Fibroblast of lung (primary cell): ENCODE measurements at regions not wholly inside any gene's neighbourhood (a gene's known extent, or its start where the extent isn't known, plus 50 kb on each side); places are given as distances from the start of the nearest gene placed in this dataset.
"Not testable (repeated sequence)": the region's sequence is repeated elsewhere in the genome, so short reads cannot be mapped to it uniquely, and the experiment has no call there.

Experiments
- DNase-seq, 2 donors: peaks; one replicate each; pipeline versions ENCODE4 v3.0.0 to v3.0.0-alpha.2; 2010; ENCODE audit warnings: low read depth in 2 of 2
- H2AFZ ChIP-seq: 2 replicates; pipeline ENCODE4 v1.5.1; 2012; ENCODE audit warnings: low read length, control low read depth, inconsistent platforms
- H3K27ac ChIP-seq: 2 replicates; pipeline ENCODE4 v1.5.1; 2011; ENCODE audit warnings: low read length, control low read depth; ENCODE audit not compliant: insufficient read depth
- H3K27me3 ChIP-seq: 2 replicates; pipeline ENCODE4 v1.5.1; 2011; ENCODE audit warnings: mild to moderate bottlenecking, low read length; ENCODE audit not compliant: control insufficient read depth, insufficient read depth
- H3K36me3 ChIP-seq: 2 replicates; pipeline ENCODE4 v1.5.1; 2011; ENCODE audit warnings: low read length; ENCODE audit not compliant: control insufficient read depth, insufficient read depth
- H3K4me1 ChIP-seq: 2 replicates; pipeline ENCODE4 v1.5.1; 2011; ENCODE audit warnings: low read length; ENCODE audit not compliant: control insufficient read depth, insufficient read depth; ENCODE audit errors: extremely low read depth
- H3K4me2 ChIP-seq: 2 replicates; pipeline ENCODE4 v1.5.1; 2011; ENCODE audit warnings: low read length, control low read depth; ENCODE audit not compliant: insufficient read depth; ENCODE audit errors: extremely low read depth
- H3K4me3 ChIP-seq, 4 experiments: fragments of 200-600 bp in 1 of 4; sonication (generic) in 1 of 4; replicated peaks in 1 of 4; 2 replicates each; pipeline ENCODE4 v1.5.1; 2011 to 2016; ENCODE audit warnings: low read length in 4 of 4, low read depth in 3 of 4, mild to moderate bottlenecking in 3 of 4, control low read depth in 2 of 4, inconsistent platforms in 1 of 4, mixed read lengths in 1 of 4; ENCODE audit not compliant: insufficient read depth in 1 of 4; ENCODE audit errors: control extremely low read depth in 1 of 4
- H3K79me2 ChIP-seq: 2 replicates; pipeline ENCODE4 v1.5.1; 2012; ENCODE audit warnings: mild to moderate bottlenecking, low read length, inconsistent platforms; ENCODE audit not compliant: control insufficient read depth, insufficient read depth
- H3K9ac ChIP-seq: 2 replicates; pipeline ENCODE4 v1.5.1; 2011; ENCODE audit warnings: mild to moderate bottlenecking, low read length, control low read depth; ENCODE audit not compliant: insufficient read depth
- H3K9me3 ChIP-seq: 2 replicates; pipeline ENCODE4 v1.5.1; 2012; ENCODE audit warnings: low read depth, low read length; ENCODE audit not compliant: control insufficient read depth, insufficient read depth
- H4K20me1 ChIP-seq: 2 replicates; pipeline ENCODE4 v1.5.1; 2011; ENCODE audit warnings: low read length; ENCODE audit not compliant: control insufficient read depth, insufficient read depth; ENCODE audit errors: extremely low read depth
- CTCF ChIP-seq, 2 donors: IDR thresholded peaks in 1 of 2; conservative IDR thresholded peaks in 1 of 2; 1 replicate in 1 of 2; 2 replicates in 1 of 2; pipeline ENCODE4 v1.5.1; 2011 to 2012; ENCODE audit warnings: low read length in 2 of 2, control low read depth in 1 of 2, inconsistent platforms in 1 of 2, low read depth in 1 of 2, mild to moderate bottlenecking in 1 of 2
- EZH2 ChIP-seq: IDR thresholded peaks from 2 replicates; pipeline ENCODE4 v1.5.1; 2012; ENCODE audit warnings: low read length, control low read depth, mild to moderate bottlenecking; ENCODE audit errors: missing control alignments

GRCh38 chr7:149654588-149654987 lies 118.8 kb downstream of the ZNF467 start:
- Histone ChIP-seq H2AFZ (no peak overlapping the region), H3K9ac (no peak overlapping the region), H3K27ac (no peak overlapping the region), H3K9me3 (no peaks in the 10 kb centered on the region), H3K4me3 (no peak overlapping the region), H4K20me1 (no peaks in the 10 kb centered on the region), H3K79me2 (no peaks in the 10 kb centered on the region), H3K27me3 (no peaks in the 10 kb centered on the region), H3K36me3 (no peaks in the 10 kb centered on the region), H3K4me2 (no peak overlapping the region), H3K4me1 (no peaks in the 10 kb centered on the region)
- DNase-seq: no peak
- no peak for TF ChIP-seq CTCF (conservative IDR thresholded peaks at IDR 0.05 in 1 of 2, IDR thresholded peaks at IDR 0.05 in 1 of 2; ENCODE audit: low read depth in 1 of 2, low read length in 2 of 2)

GRCh38 chr7:149650190-149650589 lies 123.2 kb downstream of the ZNF467 start:
- DNase-seq, H2AFZ ChIP-seq, H3K27ac ChIP-seq, H3K4me2 ChIP-seq, H3K27me3 ChIP-seq, H4K20me1 ChIP-seq, H3K9ac ChIP-seq, H3K4me3 ChIP-seq, H3K79me2 ChIP-seq, H3K36me3 ChIP-seq, H3K4me1 ChIP-seq, H3K9me3 ChIP-seq: not testable (repeated sequence)

GRCh38 chr7:149644754-149645153 lies 128.6 kb downstream of the ZNF467 start:
- no peaks in the 10 kb centered on the region for H3K79me2 ChIP-seq
- no peak overlapping the region for H3K4me3 ChIP-seq
- H3K36me3 ChIP-seq: no peaks in the 10 kb centered on the region
- no peak overlapping the region for H3K4me2 ChIP-seq
- no peak for DNase-seq
- no peak overlapping the region for H3K9ac ChIP-seq
- H4K20me1 ChIP-seq: no peaks in the 10 kb centered on the region
- H3K4me1 ChIP-seq: no peaks in the 10 kb centered on the region
- no peak overlapping the region for H2AFZ ChIP-seq
- TF ChIP-seq EZH2: no peak
- no peak for TF ChIP-seq CTCF (conservative IDR thresholded peaks at IDR 0.05 in 1 of 2, IDR thresholded peaks at IDR 0.05 in 1 of 2; ENCODE audit: low read depth in 1 of 2, low read length in 2 of 2)
- no peak overlapping the region for H3K27ac ChIP-seq
- H3K9me3 ChIP-seq: no peaks in the 10 kb centered on the region
- peaks cover 4% of the 10 kb centered on the region for H3K27me3 ChIP-seq

- Histone ChIP-seq H3K9ac (no peak overlapping the region), H4K20me1 (no peaks in the 10 kb centered on the region), H3K27me3 (no peaks in the 10 kb centered on the region), H3K4me1 (no peaks in the 10 kb centered on the region), H2AFZ (no peak overlapping the region), H3K36me3 (no peaks in the 10 kb centered on the region), H3K27ac (no peak overlapping the region), H3K4me2 (no peak overlapping the region), H3K4me3 (no peak overlapping the region), H3K9me3 (no peaks in the 10 kb centered on the region), H3K79me2 (no peaks in the 10 kb centered on the region)
- no peak for DNase-seq
- TF ChIP-seq EZH2: no peak
These were observed 130.8 kb downstream of the ZNF467 start for GRCh38 chr7:149642589-149642988.
